ENCODE measurements at regions not wholly inside any gene's neighbourhood (a gene's known extent, or its start where the extent isn't known, plus 50 kb on each side); places are given as distances from the start of the nearest gene placed in this dataset.

DNA sequence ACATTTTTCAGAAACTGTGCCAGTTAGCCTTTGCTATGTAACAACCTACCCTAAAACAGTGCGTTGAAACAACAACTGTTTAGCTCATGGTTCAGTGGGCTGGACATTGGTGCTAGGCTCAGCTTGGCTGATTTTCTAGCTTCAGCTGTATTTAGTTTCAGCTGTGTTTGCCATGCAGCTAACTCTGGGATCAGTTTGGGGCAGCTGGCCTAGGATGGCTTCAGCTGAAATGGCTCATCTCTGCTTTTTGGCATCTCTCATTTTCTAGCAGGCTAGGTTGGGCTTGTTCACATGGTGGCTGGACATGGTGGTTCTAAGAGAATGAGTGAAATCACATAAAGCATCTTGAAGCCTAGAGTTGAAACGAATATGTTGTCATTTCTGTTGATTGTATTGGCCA, 464.2 kb downstream of the QKI start:
- in situ Hi-C loops (cut with MboI), result no loop called here
- DNase-seq, result no peak
- TF ChIP-seq EZH2phosphoT487 (IDR thresholded peaks at IDR 0.05; ENCODE audit: insufficient read depth, low read depth), result no peak
- TF ChIP-seq EZH2 (IDR thresholded peaks at IDR 0.05; ENCODE audit: insufficient read depth, poor library complexity, severe bottlenecking), result no peak
- no peak overlapping the region for H3K4me2 ChIP-seq (ENCODE audit: unreplicated experiment)
- no peaks in the 10 kb centered on the region for H3K27me3 ChIP-seq (replicated peaks; ENCODE audit: insufficient read depth)
- H3K27ac ChIP-seq, result no peak overlapping the region
- H3F3A ChIP-seq (ENCODE audit: insufficient read depth), result no peaks in the 10 kb centered on the region
- H3K36me3 ChIP-seq (ENCODE audit: low read depth), result no peaks in the 10 kb centered on the region
- H3K79me2 ChIP-seq (ENCODE audit: insufficient read depth), result no peaks in the 10 kb centered on the region
- H4K20me1 ChIP-seq (ENCODE audit: insufficient read depth), result no peaks in the 10 kb centered on the region
- H3K9me2 ChIP-seq (ENCODE audit: insufficient read depth), result no peaks in the 10 kb centered on the region
- H3K4me3 ChIP-seq, result no peak overlapping the region
- 17 to 18% methylated on average over 2 of the region's 2 CpGs for WGBS, 2 experiments (ENCODE audit: low coverage in 1 of 2, low lambda C conversion rate in 2 of 2, missing lambda C conversion rate in 2 of 2)
- H2AFZ ChIP-seq, result no peak overlapping the region
- no peaks in the 10 kb centered on the region for H3K9me3 ChIP-seq (ENCODE audit: low read depth)
- H3K4me1 ChIP-seq (ENCODE audit: insufficient read depth), result no peaks in the 10 kb centered on the region
- H3K9ac ChIP-seq, result no peak overlapping the region

DNA sequence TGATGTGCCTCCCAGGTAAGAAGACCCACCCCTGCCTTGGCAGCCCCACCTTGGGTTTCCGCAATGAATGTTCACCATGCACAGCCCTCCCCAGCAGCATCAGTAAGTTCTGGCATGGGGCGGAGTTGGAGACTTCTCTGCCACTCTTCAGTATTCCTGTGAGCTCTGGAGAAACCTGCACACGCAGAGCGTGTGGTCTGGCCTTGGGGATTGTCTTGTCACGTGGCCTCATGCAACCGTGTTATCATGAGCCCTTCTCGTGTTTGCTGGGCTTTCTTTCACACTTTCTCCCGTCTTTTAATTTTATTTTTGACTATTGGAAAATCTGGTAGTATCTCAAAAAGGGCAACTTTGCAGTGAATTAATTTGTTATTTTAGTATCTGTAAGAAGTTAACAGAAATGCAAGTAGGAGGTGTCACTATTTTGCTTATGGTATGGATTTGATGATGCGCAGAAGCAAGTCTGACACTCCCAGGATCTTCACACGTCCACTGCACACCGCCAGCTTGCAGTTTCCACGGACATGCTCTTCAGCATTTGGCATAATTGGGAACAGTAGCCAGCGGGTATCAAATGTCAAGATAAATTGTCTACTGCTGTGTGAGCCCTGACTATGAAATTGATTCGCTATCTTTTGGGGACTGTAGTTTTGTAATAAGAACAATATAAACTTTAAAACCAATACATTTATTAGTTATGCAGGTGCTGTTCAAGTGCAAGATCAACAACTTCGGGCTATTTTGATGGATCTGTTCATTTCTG, 463.5 kb downstream of the QKI start:
- in situ Hi-C loops (cut with MboI), result no loop called here
- no peak for DNase-seq

DNA sequence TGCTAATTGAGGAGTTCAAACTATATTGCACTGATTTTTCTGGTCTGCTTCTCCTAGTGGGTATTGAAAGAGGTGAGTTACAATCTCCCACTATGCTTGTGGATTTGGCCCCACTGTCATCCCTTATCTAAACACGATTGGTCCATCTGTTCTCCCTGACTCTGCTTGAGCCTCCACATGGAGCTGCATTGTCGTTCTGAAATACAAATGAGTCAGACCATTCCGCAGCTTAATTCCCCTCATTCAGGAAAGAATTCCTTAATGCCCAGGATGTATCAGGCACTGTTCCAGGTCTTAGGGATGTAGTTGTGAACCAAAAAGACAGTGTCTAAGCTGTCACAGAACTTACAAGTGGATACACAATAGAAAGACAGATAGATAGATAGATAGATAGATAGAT, 461.9 kb downstream of the QKI start:
- Histone ChIP-seq H3K36me3 (ENCODE audit: low read depth) (no peaks in the 10 kb centered on the region), H3K9ac (no peak overlapping the region), H3K79me2 (ENCODE audit: insufficient read depth) (no peaks in the 10 kb centered on the region), H3K9me3 (ENCODE audit: low read depth) (no peaks in the 10 kb centered on the region), H3K4me1 (ENCODE audit: insufficient read depth) (no peaks in the 10 kb centered on the region), H4K20me1 (ENCODE audit: insufficient read depth) (no peaks in the 10 kb centered on the region), H3K4me3 (no peak overlapping the region), H3K27me3 (replicated peaks; ENCODE audit: insufficient read depth) (no peaks in the 10 kb centered on the region), H3K9me2 (ENCODE audit: insufficient read depth) (no peaks in the 10 kb centered on the region), H3K4me2 (ENCODE audit: unreplicated experiment) (no peak overlapping the region), H3K27ac (no peak overlapping the region), H3F3A (ENCODE audit: insufficient read depth) (no peaks in the 10 kb centered on the region), H2AFZ (no peak overlapping the region)
- no peak for DNase-seq
- no peak for TF ChIP-seq EZH2 (IDR thresholded peaks at IDR 0.05; ENCODE audit: insufficient read depth, poor library complexity, severe bottlenecking)
- in situ Hi-C loops (cut with MboI), result no loop called here
- 30 to 38% methylated on average over 3 of the region's 3 CpGs for WGBS, 2 experiments (ENCODE audit: low coverage in 1 of 2, low lambda C conversion rate in 2 of 2, missing lambda C conversion rate in 2 of 2)

More for the DNA sequence above, 463.5 kb downstream of the QKI start:
- Histone ChIP-seq H2AFZ (no peak overlapping the region), H3K79me2 (ENCODE audit: insufficient read depth) (no peaks in the 10 kb centered on the region), H3K9ac (no peak overlapping the region), H3K4me1 (ENCODE audit: insufficient read depth) (no peaks in the 10 kb centered on the region), H3K27me3 (replicated peaks; ENCODE audit: insufficient read depth) (no peaks in the 10 kb centered on the region), H4K20me1 (ENCODE audit: insufficient read depth) (no peaks in the 10 kb centered on the region), H3K9me2 (ENCODE audit: insufficient read depth) (no peaks in the 10 kb centered on the region), H3K36me3 (ENCODE audit: low read depth) (no peaks in the 10 kb centered on the region), H3K4me2 (ENCODE audit: unreplicated experiment) (no peak overlapping the region), H3F3A (ENCODE audit: insufficient read depth) (no peaks in the 10 kb centered on the region), H3K27ac (no peak overlapping the region), H3K4me3 (no peak overlapping the region), H3K9me3 (ENCODE audit: low read depth) (no peaks in the 10 kb centered on the region)
- TF ChIP-seq EZH2phosphoT487 (IDR thresholded peaks at IDR 0.05; ENCODE audit: insufficient read depth, low read depth) (no peak), EZH2 (IDR thresholded peaks at IDR 0.05; ENCODE audit: insufficient read depth, poor library complexity, severe bottlenecking) (no peak)
- 51 to 52% methylated on average over 15 of the region's 15 CpGs for WGBS, 2 experiments (ENCODE audit: low coverage in 1 of 2, low lambda C conversion rate in 2 of 2, missing lambda C conversion rate in 2 of 2)

DNA sequence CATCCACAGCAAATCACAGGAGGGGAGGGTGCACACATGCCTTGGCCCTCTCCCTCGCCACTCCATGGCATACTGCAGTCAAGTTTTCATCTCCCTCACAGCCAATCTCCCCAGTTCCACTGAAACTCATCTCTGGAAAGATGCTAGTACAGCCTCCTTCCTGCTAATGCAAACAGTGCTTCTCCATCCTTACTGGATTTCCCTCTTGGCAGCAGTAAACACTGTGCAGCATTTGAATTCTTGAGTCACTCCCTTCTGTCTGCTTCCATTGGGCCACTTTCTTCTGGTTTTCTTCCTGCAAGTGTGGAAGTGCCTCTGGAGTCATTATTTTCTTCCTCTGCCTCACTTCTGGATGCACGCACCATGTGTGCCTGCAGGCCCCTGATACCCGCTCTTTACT, 460.3 kb downstream of the QKI start:
- Histone ChIP-seq H3K4me1 (ENCODE audit: insufficient read depth) (no peaks in the 10 kb centered on the region), H3K4me2 (ENCODE audit: unreplicated experiment) (no peak overlapping the region), H3K36me3 (ENCODE audit: low read depth) (no peaks in the 10 kb centered on the region), H3K27me3 (replicated peaks; ENCODE audit: insufficient read depth) (no peaks in the 10 kb centered on the region), H3K79me2 (ENCODE audit: insufficient read depth) (no peaks in the 10 kb centered on the region), H4K20me1 (ENCODE audit: insufficient read depth) (no peaks in the 10 kb centered on the region), H3F3A (ENCODE audit: insufficient read depth) (no peaks in the 10 kb centered on the region), H3K9ac (no peak overlapping the region), H2AFZ (no peak overlapping the region), H3K9me3 (ENCODE audit: low read depth) (no peaks in the 10 kb centered on the region), H3K9me2 (ENCODE audit: insufficient read depth) (no peaks in the 10 kb centered on the region), H3K4me3 (no peak overlapping the region), H3K27ac (no peak overlapping the region)
- DNase-seq, result no peak
- WGBS, 2 experiments (ENCODE audit: low coverage in 1 of 2, low lambda C conversion rate in 2 of 2, missing lambda C conversion rate in 2 of 2), result 54 to 55% methylated on average over 3 of the region's 3 CpGs
- no peak for TF ChIP-seq EZH2phosphoT487 (IDR thresholded peaks at IDR 0.05; ENCODE audit: insufficient read depth, low read depth)
- no peak for TF ChIP-seq EZH2 (IDR thresholded peaks at IDR 0.05; ENCODE audit: insufficient read depth, poor library complexity, severe bottlenecking)
- in situ Hi-C loops (cut with MboI), result no loop called here
